Upper lobe of left lung (tissue), 4 donors: ENCODE measurements at regions not wholly inside any gene's neighbourhood (a gene's known extent, or its start where the extent isn't known, plus 50 kb on each side); places are given as distances from the start of the nearest gene placed in this dataset.

Source experiments
- EP300 ChIP-seq, 4 donors: sonication (generic); formaldehyde crosslinking; IDR thresholded peaks; one replicate each; pipeline ENCODE4 v1.5.1; 2017; ENCODE audit warnings: antibody characterized with exemption in 4 of 4, control low read depth in 2 of 4
- POLR2AphosphoS5 ChIP-seq, 2 donors: sonication (generic); formaldehyde crosslinking; IDR thresholded peaks; one replicate each; pipeline ENCODE4 v1.5.1; 2017; ENCODE audit warnings: antibody characterized with exemption in 2 of 2
- TF ChIP-seq, protein P1 (sequence below), 6 experiments: fragments of 450-650 bp in 4 of 6; fragments of 200-600 bp in 2 of 6; sonication (generic) in 2 of 6; IDR thresholded peaks; one replicate each; pipeline ENCODE4 v1.5.1; 2016 to 2019; ENCODE audit warnings: antibody characterized with exemption in 6 of 6

DNA sequence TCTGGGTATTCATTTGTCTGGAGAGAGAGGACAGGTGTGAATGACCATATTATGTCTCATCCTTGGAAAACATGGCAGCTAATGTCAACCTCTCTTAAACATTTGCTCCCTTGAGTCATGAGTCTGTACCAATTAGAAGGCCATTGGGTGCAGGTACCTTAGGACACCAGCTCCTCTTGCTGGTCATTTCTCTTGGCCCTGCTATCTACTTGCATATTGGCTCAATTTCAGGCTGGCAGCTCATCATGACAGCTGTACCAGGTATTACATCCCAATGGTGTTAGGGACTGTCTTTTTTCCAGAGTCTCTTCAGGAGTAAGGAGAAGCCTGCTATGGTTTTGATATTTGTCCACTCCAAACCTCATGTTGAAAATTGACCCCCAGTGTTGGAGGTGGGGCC is 92.2 kb upstream of the ANKRD28 start:
- TF ChIP-seq, protein P1, sequence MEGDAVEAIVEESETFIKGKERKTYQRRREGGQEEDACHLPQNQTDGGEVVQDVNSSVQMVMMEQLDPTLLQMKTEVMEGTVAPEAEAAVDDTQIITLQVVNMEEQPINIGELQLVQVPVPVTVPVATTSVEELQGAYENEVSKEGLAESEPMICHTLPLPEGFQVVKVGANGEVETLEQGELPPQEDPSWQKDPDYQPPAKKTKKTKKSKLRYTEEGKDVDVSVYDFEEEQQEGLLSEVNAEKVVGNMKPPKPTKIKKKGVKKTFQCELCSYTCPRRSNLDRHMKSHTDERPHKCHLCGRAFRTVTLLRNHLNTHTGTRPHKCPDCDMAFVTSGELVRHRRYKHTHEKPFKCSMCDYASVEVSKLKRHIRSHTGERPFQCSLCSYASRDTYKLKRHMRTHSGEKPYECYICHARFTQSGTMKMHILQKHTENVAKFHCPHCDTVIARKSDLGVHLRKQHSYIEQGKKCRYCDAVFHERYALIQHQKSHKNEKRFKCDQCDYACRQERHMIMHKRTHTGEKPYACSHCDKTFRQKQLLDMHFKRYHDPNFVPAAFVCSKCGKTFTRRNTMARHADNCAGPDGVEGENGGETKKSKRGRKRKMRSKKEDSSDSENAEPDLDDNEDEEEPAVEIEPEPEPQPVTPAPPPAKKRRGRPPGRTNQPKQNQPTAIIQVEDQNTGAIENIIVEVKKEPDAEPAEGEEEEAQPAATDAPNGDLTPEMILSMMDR (IDR thresholded peaks at IDR 0.05) = no peak
- TF ChIP-seq EP300 (IDR thresholded peaks at IDR 0.05) (no peak), POLR2AphosphoS5 (IDR thresholded peaks at IDR 0.05) (no peak)
